ENCODE measurements at regions not wholly inside any gene's neighbourhood (a gene's known extent, or its start where the extent isn't known, plus 50 kb on each side); places are given as distances from the start of the nearest gene placed in this dataset.

DNA sequence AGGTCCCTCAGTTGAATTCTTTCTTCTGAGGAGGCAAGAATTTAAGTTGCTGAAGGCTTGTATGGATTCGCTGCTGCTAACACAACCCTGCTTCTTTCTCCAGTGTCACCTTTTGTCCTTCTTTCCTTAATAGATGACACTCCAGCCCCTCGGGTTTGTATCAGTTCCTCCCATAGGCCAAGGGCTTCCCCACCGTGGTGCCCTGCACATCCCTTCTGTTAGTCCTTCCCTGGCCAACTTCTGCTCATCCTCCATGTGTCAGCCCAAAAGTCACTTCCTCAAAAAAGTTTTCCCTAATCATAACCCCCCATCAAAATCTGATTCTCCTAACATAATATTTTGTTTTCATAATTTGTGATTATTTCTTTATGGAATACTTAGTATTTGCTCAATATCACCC is 190.4 kb downstream of the RHOU start:
- intact Hi-C loops (cut with micrococcal nuclease): no loop called here
- ATAC-seq: no peak

DNA sequence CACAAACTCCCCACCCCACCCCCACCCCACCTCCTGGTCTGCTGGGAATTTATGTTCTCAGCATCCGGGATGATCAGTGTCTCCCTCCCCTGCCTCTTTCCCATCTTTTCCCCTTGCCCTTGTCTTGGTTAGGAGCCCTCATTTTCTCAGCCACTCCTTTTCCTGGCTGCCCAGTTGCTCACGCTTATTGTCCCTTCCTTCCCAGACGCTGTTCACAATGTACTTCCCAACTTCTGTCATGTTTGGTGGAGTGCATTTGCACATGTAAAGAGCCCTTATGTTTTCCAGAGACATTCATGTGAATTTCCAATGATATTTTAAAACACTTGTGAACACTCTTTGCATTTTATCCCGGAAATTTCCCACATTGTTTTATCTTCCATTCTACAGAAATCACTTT is 192.1 kb downstream of the RHOU start:
- Mint-ChIP-seq H3K36me3 (peaks cover 0 to 7% (median 0%) of the 10 kb centered on the region in 5 donors), H3K27ac (no peak overlapping the region), H3K27me3 (peaks cover 0 to 39% (median 0%) of the 10 kb centered on the region in 5 donors), H3K4me3 (no peak overlapping the region), H3K9me3 (peaks cover 0 to 19% (median 8%) of the 10 kb centered on the region in 11 donors), H3K4me1 (peaks cover 0 to 9% (median 0%) of the 10 kb centered on the region in 7 donors)
- Histone ChIP-seq H3K27ac (ENCODE audit: low read depth, low read length) (no peak overlapping the region), H3K9me3 (ENCODE audit: control insufficient read depth in 2 of 3, low read length in 3 of 3) (no peaks in the 10 kb centered on the region), H3K27me3 (ENCODE audit: control insufficient read depth in 2 of 2, insufficient read depth in 2 of 2, low read length in 2 of 2) (no peaks in the 10 kb centered on the region), H3K4me3 (ENCODE audit: low read length) (no peak overlapping the region), H3K36me3 (ENCODE audit: control insufficient read depth in 2 of 3, insufficient read depth in 3 of 3, low read length in 3 of 3) (no peaks in the 10 kb centered on the region), H3K4me1 (ENCODE audit: control insufficient read depth in 2 of 2, insufficient read depth in 2 of 2, low read length in 2 of 2) (no peaks in the 10 kb centered on the region)
- intact Hi-C loops (cut with micrococcal nuclease): no loop called here
- DNase-seq: no peak
- POLR2A ChIA-PET: interaction anchor here (1.3 kb wide), 1 partner anchor 12 kb away, joined by 4 read pairs; no protein-coding TSS in a partner anchor
- CTCF ChIA-PET: no interaction called here
- no peak for ATAC-seq

More for the DNA sequence above, 190.4 kb downstream of the RHOU start:
- no peaks in the 10 kb centered on the region for H3K36me3 ChIP-seq (ENCODE audit: control insufficient read depth in 2 of 3, insufficient read depth in 3 of 3, low read length in 3 of 3)
- CTCF ChIA-PET: no interaction called here
- no peak overlapping the region for H3K4me3 ChIP-seq (ENCODE audit: low read length)
- H3K4me3 Mint-ChIP-seq: no peak overlapping the region
- POLR2A ChIA-PET: no interaction called here
- H3K27ac Mint-ChIP-seq: no peak overlapping the region
- peaks cover 0 to 7% (median 0%) of the 10 kb centered on the region in 5 donors for H3K36me3 Mint-ChIP-seq
- H3K27me3 Mint-ChIP-seq: peaks cover 0 to 25% (median 0%) of the 10 kb centered on the region in 5 donors
- H3K4me1 ChIP-seq (ENCODE audit: control insufficient read depth in 2 of 2, insufficient read depth in 2 of 2, low read length in 2 of 2): no peaks in the 10 kb centered on the region
- no peak for DNase-seq
- H3K4me1 Mint-ChIP-seq: peaks cover 0 to 15% (median 0%) of the 10 kb centered on the region in 7 donors
- no peak overlapping the region for H3K27ac ChIP-seq (ENCODE audit: low read depth, low read length)
- H3K9me3 ChIP-seq (ENCODE audit: control insufficient read depth in 2 of 3, low read length in 3 of 3): no peaks in the 10 kb centered on the region
- peaks cover 0 to 19% (median 8%) of the 10 kb centered on the region in 11 donors for H3K9me3 Mint-ChIP-seq
- H3K27me3 ChIP-seq (ENCODE audit: control insufficient read depth in 2 of 2, insufficient read depth in 2 of 2, low read length in 2 of 2): no peaks in the 10 kb centered on the region

DNA sequence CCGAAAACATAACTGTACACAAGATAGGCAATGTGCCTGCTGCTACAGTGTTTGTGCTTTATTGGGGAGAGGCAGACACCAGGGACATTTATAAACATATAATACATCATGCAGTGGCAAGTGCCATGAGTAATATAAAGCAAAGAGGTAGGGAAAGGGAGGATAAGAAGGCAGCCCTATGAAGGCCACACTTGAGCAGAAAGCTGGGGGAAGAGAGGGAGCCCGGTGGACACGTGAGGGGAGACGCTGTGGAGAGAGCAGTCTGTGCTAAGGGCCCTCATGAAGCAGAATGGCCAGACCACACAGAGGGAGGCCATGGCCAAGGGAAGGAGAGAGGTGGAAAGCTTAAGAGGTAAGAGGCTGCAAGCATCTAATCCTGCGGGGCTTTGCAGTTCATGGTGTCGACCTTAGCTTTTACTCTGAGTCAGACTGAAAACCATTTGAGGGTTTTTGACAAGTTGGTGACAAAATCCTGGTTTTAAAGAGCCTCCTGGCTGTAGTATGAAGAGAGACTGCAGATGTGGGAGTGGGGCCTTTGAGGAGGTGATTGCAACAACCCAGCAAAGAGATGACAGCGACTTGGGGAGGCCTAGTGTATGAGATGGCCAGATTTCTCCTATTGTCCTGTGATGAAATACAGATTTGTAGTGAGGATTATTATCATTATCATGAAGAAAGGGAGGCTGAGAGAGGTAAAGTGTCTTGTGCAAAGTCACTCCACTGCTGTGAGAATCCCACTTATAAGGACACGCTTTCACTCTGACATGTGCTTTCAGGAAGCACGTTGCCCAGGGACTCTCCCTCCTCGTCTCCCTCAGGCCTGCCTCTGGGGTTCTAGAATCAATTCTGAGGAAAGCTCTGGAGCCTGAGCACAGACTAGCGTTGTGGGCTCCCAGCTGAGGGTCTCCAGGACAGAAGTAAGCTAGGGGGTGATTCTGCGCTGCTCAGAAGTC is 192.9 kb downstream of the RHOU start:
- Mint-ChIP-seq H3K4me1 (peaks cover 0 to 9% (median 0%) of the 10 kb centered on the region in 7 donors), H3K4me3 (peak overlapping the region in 1 of 10 donors; percentile 23), H3K9me3 (peaks cover 0 to 19% (median 8%) of the 10 kb centered on the region in 11 donors), H3K27me3 (peaks cover 0 to 39% (median 0%) of the 10 kb centered on the region in 5 donors), H3K36me3 (peaks cover 0 to 7% (median 0%) of the 10 kb centered on the region in 5 donors), H3K27ac (no peak overlapping the region)
- Histone ChIP-seq H3K9me3 (ENCODE audit: control insufficient read depth in 2 of 3, low read length in 3 of 3) (no peaks in the 10 kb centered on the region), H3K27ac (ENCODE audit: low read depth, low read length) (no peak overlapping the region), H3K36me3 (ENCODE audit: control insufficient read depth in 2 of 3, insufficient read depth in 3 of 3, low read length in 3 of 3) (no peaks in the 10 kb centered on the region), H3K4me1 (ENCODE audit: control insufficient read depth in 2 of 2, insufficient read depth in 2 of 2, low read length in 2 of 2) (no peaks in the 10 kb centered on the region), H3K27me3 (ENCODE audit: control insufficient read depth in 2 of 2, insufficient read depth in 2 of 2, low read length in 2 of 2) (no peaks in the 10 kb centered on the region), H3K4me3 (ENCODE audit: low read length) (no peak overlapping the region)
- intact Hi-C loops (cut with micrococcal nuclease): no loop called here
- DNase-seq: no peak
- ChIA-PET CTCF (no interaction called here), POLR2A (interaction anchor here (1.3 kb wide), 1 partner anchor 11 kb away, joined by 4 read pairs; no protein-coding TSS in a partner anchor)
- ATAC-seq: no peak

DNA sequence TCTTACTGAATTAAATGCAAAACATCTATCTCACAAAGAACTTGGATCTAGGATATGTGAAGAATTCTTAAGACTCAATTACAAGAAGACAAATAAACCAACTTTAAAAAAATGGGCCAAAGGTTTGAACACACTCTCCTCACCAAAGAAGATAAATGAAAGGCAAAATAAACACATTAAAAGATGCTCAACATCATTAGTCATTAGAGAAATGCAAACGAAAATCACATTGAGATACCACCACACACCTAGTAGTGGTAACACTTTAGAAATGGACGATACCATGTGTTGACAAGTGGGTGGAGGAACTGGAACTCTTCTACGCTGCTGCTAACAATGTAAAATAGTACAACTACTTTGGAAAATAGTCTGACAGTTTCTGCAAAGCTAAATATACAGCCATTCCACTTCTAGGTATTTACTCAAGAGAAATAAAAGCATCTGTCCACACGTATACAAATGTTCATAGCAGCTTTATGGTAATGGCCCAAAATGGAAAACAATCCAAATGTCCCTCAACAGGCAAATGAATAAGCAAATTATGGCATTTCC is 194.3 kb downstream of the RHOU start:
- DNase-seq (no peak), ATAC-seq (no peak)
- no peak overlapping the region for H3K4me3 ChIP-seq (ENCODE audit: low read length)
- CTCF ChIA-PET: interaction anchor here (0.5 kb wide), 1 partner anchor 1340 kb away, joined by 5 read pairs; no protein-coding TSS in a partner anchor
- H3K27me3 ChIP-seq (ENCODE audit: control insufficient read depth in 2 of 2, insufficient read depth in 2 of 2, low read length in 2 of 2): no peaks in the 10 kb centered on the region
- Mint-ChIP-seq H3K4me1 (peaks cover 0 to 11% (median 0%) of the 10 kb centered on the region in 7 donors), H3K4me3 (no peak overlapping the region), H3K9me3 (peaks cover 0 to 19% (median 8%) of the 10 kb centered on the region in 11 donors), H3K27me3 (peaks cover 0 to 47% (median 0%) of the 10 kb centered on the region in 5 donors), H3K27ac (no peak overlapping the region), H3K36me3 (peaks cover 0 to 7% (median 0%) of the 10 kb centered on the region in 5 donors)
- no peaks in the 10 kb centered on the region for H3K36me3 ChIP-seq (ENCODE audit: control insufficient read depth in 2 of 3, insufficient read depth in 3 of 3, low read length in 3 of 3)
- intact Hi-C loops (cut with micrococcal nuclease): no loop called here
- POLR2A ChIA-PET: no interaction called here
- H3K4me1 ChIP-seq (ENCODE audit: control insufficient read depth in 2 of 2, insufficient read depth in 2 of 2, low read length in 2 of 2): no peaks in the 10 kb centered on the region
- H3K27ac ChIP-seq (ENCODE audit: low read depth, low read length): no peak overlapping the region
- H3K9me3 ChIP-seq (ENCODE audit: control insufficient read depth in 2 of 3, low read length in 3 of 3): no peaks in the 10 kb centered on the region

DNA sequence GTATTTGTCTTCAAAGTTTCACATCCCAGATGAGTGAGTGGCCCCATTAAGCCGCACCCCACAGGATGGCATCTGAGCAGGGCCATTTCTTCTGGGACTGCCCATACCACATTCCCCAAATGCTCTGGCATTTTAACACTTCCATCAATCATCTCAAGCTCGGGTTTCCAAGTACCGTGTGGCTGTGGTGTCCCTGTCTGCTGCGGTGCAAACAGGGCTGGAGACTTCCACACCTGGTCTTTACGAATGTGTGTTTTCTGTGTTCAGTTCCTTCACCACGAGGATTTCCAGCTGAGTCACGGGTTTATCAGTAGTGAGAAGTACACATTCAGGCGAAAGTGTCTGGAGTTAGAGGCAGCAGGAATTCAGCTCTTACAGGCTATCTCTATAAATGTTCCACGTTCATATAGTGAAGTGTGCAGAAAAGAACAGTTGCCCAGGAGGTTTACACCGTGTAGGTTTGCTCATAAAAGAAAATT is 195.2 kb downstream of the RHOU start:
- H3K4me1 ChIP-seq (ENCODE audit: control insufficient read depth in 2 of 2, insufficient read depth in 2 of 2, low read length in 2 of 2): no peaks in the 10 kb centered on the region
- intact Hi-C loops (cut with micrococcal nuclease): no loop called here
- no peak overlapping the region for H3K4me3 Mint-ChIP-seq
- H3K36me3 ChIP-seq (ENCODE audit: control insufficient read depth in 2 of 3, insufficient read depth in 3 of 3, low read length in 3 of 3): no peaks in the 10 kb centered on the region
- H3K27ac Mint-ChIP-seq: no peak overlapping the region
- peaks cover 0 to 13% (median under 1%) of the 10 kb centered on the region in 7 donors for H3K4me1 Mint-ChIP-seq
- peaks cover 0 to 18% (median 8%) of the 10 kb centered on the region in 11 donors for H3K9me3 Mint-ChIP-seq
- ChIA-PET CTCF (interaction anchor here (0.6 kb wide), 1 partner anchor 9 kb away, joined by 3 read pairs; no protein-coding TSS in a partner anchor), POLR2A (interaction anchor here (0.7 kb wide), 1 partner anchor 15 kb away, joined by 5 read pairs; no protein-coding TSS in a partner anchor)
- no peak for DNase-seq
- H3K27me3 ChIP-seq (ENCODE audit: control insufficient read depth in 2 of 2, insufficient read depth in 2 of 2, low read length in 2 of 2): no peaks in the 10 kb centered on the region
- H3K27ac ChIP-seq (ENCODE audit: low read depth, low read length): no peak overlapping the region
- H3K4me3 ChIP-seq (ENCODE audit: low read length): no peak overlapping the region
- no peaks in the 10 kb centered on the region for H3K9me3 ChIP-seq (ENCODE audit: control insufficient read depth in 2 of 3, low read length in 3 of 3)
- peaks cover 0 to 7% (median 0%) of the 10 kb centered on the region in 5 donors for H3K36me3 Mint-ChIP-seq
- peaks cover 0 to 46% (median 0%) of the 10 kb centered on the region in 5 donors for H3K27me3 Mint-ChIP-seq
- no peak for ATAC-seq

DNA sequence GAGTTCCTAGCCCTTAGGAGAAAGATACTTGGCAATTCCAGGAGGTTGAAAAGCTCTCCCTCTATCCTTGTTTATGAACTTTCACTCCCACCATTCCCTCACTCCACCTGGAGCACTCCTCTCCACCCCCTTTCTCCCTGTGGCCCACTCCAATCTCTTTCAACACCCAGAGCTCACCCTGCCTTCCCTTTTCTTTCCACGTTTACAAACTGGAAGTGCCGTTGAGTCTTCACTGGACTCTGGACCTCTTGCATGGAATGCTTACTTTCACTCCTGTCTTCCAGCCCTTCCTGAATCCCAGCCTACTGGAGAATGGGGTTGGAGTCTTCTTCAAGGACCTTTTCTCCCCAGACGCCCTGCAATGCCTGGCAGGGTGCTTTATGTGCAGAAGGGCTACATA is 198.5 kb downstream of the RHOU start:
- H3K27ac Mint-ChIP-seq: no peak overlapping the region
- Histone ChIP-seq H3K4me1 (ENCODE audit: control insufficient read depth in 2 of 2, insufficient read depth in 2 of 2, low read length in 2 of 2) (peaks cover 3 to 23% of the 10 kb centered on the region in 2 donors), H3K36me3 (ENCODE audit: control insufficient read depth in 2 of 3, insufficient read depth in 3 of 3, low read length in 3 of 3) (no peaks in the 10 kb centered on the region), H3K27me3 (ENCODE audit: control insufficient read depth in 2 of 2, insufficient read depth in 2 of 2, low read length in 2 of 2) (no peaks in the 10 kb centered on the region), H3K27ac (ENCODE audit: low read depth, low read length) (no peak overlapping the region), H3K4me3 (ENCODE audit: low read length) (no peak overlapping the region), H3K9me3 (ENCODE audit: control insufficient read depth in 2 of 3, low read length in 3 of 3) (no peaks in the 10 kb centered on the region)
- peaks cover 14 to 33% (median 31%) of the 10 kb centered on the region in 7 donors for H3K4me1 Mint-ChIP-seq
- H3K4me3 Mint-ChIP-seq: no peak overlapping the region
- intact Hi-C loops (cut with micrococcal nuclease): no loop called here
- ChIA-PET POLR2A (no interaction called here), CTCF (no interaction called here)
- ATAC-seq: no peak
- peaks cover 0 to 41% (median 0%) of the 10 kb centered on the region in 5 donors for H3K27me3 Mint-ChIP-seq
- H3K9me3 Mint-ChIP-seq: peaks cover 0 to 11% (median 5%) of the 10 kb centered on the region in 11 donors
- DNase-seq: no peak
- no peaks in the 10 kb centered on the region for H3K36me3 Mint-ChIP-seq

All from naive thymus-derived CD4-positive, alpha-beta T cell (primary cell).